GM06990 (cell line): ENCODE measurements at regions not wholly inside any gene's neighbourhood (a gene's known extent, or its start where the extent isn't known, plus 50 kb on each side); places are given as distances from the start of the nearest gene placed in this dataset.

Experiments used
- DNase-seq: peaks from one replicate; pipeline ENCODE4 v3.0.0-alpha.2; 2011; ENCODE audit not compliant: insufficient read length; ENCODE audit errors: extremely low read depth
- H3K27me3 ChIP-seq: replicated peaks from 2 replicates; pipeline ENCODE4 v1.6.0; 2011; ENCODE audit warnings: low read length; ENCODE audit not compliant: control insufficient read depth, insufficient read depth
- H3K36me3 ChIP-seq: 2 replicates; pipeline ENCODE4 v1.5.1; 2011; ENCODE audit warnings: low read length; ENCODE audit not compliant: control insufficient read depth, insufficient read depth
- H3K4me3 ChIP-seq: replicated peaks from 2 replicates; pipeline ENCODE4 v1.5.1; 2011; ENCODE audit warnings: low read depth, mild to moderate bottlenecking, control low read depth, low read length
- TF ChIP-seq, protein P1 (sequence below): IDR thresholded peaks from 2 replicates; pipeline ENCODE4 v1.5.1; 2011; ENCODE audit warnings: low read length, control low read depth, mild to moderate bottlenecking, inconsistent platforms; ENCODE audit not compliant: insufficient read depth, poor library complexity, severe bottlenecking

GRCh38 chr4:113838460-113838859, 76.9 kb upstream of the CAMK2D start:
- Histone ChIP-seq H3K4me3 (no peak overlapping the region), H3K36me3 (no peaks in the 10 kb centered on the region), H3K27me3 (no peaks in the 10 kb centered on the region)
- no peak for DNase-seq
- TF ChIP-seq, protein P1, sequence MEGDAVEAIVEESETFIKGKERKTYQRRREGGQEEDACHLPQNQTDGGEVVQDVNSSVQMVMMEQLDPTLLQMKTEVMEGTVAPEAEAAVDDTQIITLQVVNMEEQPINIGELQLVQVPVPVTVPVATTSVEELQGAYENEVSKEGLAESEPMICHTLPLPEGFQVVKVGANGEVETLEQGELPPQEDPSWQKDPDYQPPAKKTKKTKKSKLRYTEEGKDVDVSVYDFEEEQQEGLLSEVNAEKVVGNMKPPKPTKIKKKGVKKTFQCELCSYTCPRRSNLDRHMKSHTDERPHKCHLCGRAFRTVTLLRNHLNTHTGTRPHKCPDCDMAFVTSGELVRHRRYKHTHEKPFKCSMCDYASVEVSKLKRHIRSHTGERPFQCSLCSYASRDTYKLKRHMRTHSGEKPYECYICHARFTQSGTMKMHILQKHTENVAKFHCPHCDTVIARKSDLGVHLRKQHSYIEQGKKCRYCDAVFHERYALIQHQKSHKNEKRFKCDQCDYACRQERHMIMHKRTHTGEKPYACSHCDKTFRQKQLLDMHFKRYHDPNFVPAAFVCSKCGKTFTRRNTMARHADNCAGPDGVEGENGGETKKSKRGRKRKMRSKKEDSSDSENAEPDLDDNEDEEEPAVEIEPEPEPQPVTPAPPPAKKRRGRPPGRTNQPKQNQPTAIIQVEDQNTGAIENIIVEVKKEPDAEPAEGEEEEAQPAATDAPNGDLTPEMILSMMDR: no peak

- DNase-seq: peak; percentile 73
- no peak overlapping the region for H3K4me3 ChIP-seq
Measured at GRCh38 chr4:113837397-113837796, 75.9 kb upstream of the CAMK2D start.

GRCh38 chr4:113835005-113835404, 73.5 kb upstream of the CAMK2D start:
- no peak overlapping the region for H3K4me3 ChIP-seq
- no peaks in the 10 kb centered on the region for H3K27me3 ChIP-seq
- DNase-seq: no peak
- H3K36me3 ChIP-seq: no peaks in the 10 kb centered on the region
- TF ChIP-seq, protein P1: no peak

More at GRCh38 chr4:113837397-113837796, 75.9 kb upstream of the CAMK2D start:
- H3K36me3 ChIP-seq: no peaks in the 10 kb centered on the region
- TF ChIP-seq, protein P1: no peak
- no peaks in the 10 kb centered on the region for H3K27me3 ChIP-seq

DNA sequence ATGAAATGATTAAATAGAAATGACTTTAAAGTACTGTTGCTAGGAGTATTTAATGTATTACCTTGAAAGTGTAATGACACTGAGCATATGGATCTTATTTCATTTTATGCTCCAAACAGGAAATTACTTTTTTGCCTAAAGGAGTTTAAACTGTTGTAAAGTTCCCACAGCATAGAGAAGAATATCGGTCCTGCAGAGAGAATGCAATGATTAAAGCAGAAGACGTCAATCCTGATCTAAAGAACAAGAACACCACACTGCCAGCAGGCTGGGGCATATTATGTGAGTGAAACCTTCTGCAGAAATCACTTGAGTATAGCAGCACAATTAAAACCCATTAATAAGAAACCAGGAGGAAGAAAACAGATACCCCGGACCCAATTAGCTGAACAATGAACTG, 72.8 kb upstream of the CAMK2D start:
- H3K36me3 ChIP-seq: no peaks in the 10 kb centered on the region
- no peaks in the 10 kb centered on the region for H3K27me3 ChIP-seq
- TF ChIP-seq, protein P1: no peak
- H3K4me3 ChIP-seq: no peak overlapping the region
- DNase-seq: no peak

GRCh38 chr4:113832803-113833202, 71.3 kb upstream of the CAMK2D start:
- no peak for DNase-seq
- TF ChIP-seq, protein P1: no peak
- no peaks in the 10 kb centered on the region for H3K36me3 ChIP-seq

DNA sequence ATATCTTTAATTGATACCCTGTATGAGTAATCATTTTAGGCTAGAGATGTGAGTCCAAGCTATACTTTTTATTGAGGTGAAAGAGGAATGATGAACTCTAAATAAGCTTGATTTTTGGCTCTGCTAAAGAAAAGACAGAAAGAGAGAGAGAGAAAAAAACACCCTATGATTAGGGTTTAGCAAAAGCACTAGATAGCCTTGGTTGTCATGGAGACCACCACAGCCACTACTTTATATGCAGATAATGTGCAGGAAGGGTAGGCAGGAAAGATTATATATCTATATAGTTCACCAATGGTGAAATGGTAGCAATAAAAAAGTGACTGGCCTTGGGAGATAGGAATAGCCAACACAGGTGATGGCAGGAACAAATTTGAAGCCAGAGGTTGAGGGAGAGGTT, 69.9 kb upstream of the CAMK2D start:
- TF ChIP-seq, protein P1: no peak
- no peaks in the 10 kb centered on the region for H3K27me3 ChIP-seq
- no peaks in the 10 kb centered on the region for H3K36me3 ChIP-seq
- H3K4me3 ChIP-seq: no peak overlapping the region
- no peak for DNase-seq

More at GRCh38 chr4:113832803-113833202, 71.3 kb upstream of the CAMK2D start:
- Histone ChIP-seq H3K4me3 (no peak overlapping the region), H3K27me3 (no peaks in the 10 kb centered on the region)
